Uterus (tissue), 2 donors: ENCODE measurements at regions not wholly inside any gene's neighbourhood (a gene's known extent, or its start where the extent isn't known, plus 50 kb on each side); places are given as distances from the start of the nearest gene placed in this dataset.

ENCODE experiments used
- CTCF ChIP-seq, 4 experiments: fragments of 200-600 bp in 2 of 4; fragments of 450-650 bp in 2 of 4; sonication (generic) in 2 of 4; IDR thresholded peaks; one replicate each; pipeline ENCODE4 v1.5.1; 2016 to 2019; ENCODE audit warnings: antibody characterized with exemption in 4 of 4, mild to moderate bottlenecking in 2 of 4, moderate library complexity in 1 of 4
- POLR2A ChIP-seq, 2 donors: fragments of 450-650 bp; IDR thresholded peaks; one replicate each; pipeline ENCODE4 v1.6.1; 2016; ENCODE audit warnings: antibody characterized with exemption in 2 of 2, mild to moderate bottlenecking in 1 of 2, moderate library complexity in 1 of 2

GRCh38 chr9:12162181-12162815 is 530.9 kb upstream of the TYRP1 start:
- no peak for TF ChIP-seq CTCF (IDR thresholded peaks at IDR 0.05)
- no peak for TF ChIP-seq POLR2A (IDR thresholded peaks at IDR 0.05)
